Mesodermal cell (in vitro differentiated cells): ENCODE measurements at regions not wholly inside any gene's neighbourhood (a gene's known extent, or its start where the extent isn't known, plus 50 kb on each side); places are given as distances from the start of the nearest gene placed in this dataset.
"Not testable (repeated sequence)": the region's sequence is repeated elsewhere in the genome, so short reads cannot be mapped to it uniquely, and the experiment has no call there.

Experiments
- H3K27ac ChIP-seq: 2 replicates; pipeline ENCODE4 v1.7.0; 2013; ENCODE audit warnings: mild to moderate bottlenecking, low read depth, low read length, moderate library complexity; ENCODE audit not compliant: severe bottlenecking
- H3K36me3 ChIP-seq: 2 replicates; pipeline ENCODE4 v1.7.1; 2013; ENCODE audit warnings: mild to moderate bottlenecking, low read length, moderate library complexity; ENCODE audit not compliant: control insufficient read depth, insufficient read depth
- H3K4me1 ChIP-seq: one replicate; pipeline ENCODE4 v1.7.1; 2013; ENCODE audit warnings: mild to moderate bottlenecking, low read length; ENCODE audit not compliant: insufficient read depth, control insufficient read depth, poor library complexity, severe bottlenecking
- H3K4me3 ChIP-seq: 2 replicates; pipeline ENCODE4 v1.7.0; 2013; ENCODE audit warnings: low read length, control low read depth, mild to moderate bottlenecking; ENCODE audit not compliant: insufficient read depth, poor library complexity, severe bottlenecking; ENCODE audit errors: extremely low read depth
- H3K9me3 ChIP-seq: 2 replicates; pipeline ENCODE4 v1.7.1; 2013; ENCODE audit warnings: mild to moderate bottlenecking, low read length, moderate library complexity; ENCODE audit not compliant: control insufficient read depth
- WGBS, 2 experiments: methylation state at CpG; one replicate each; pipeline ENCODE4 v1.1.5; 2013; ENCODE audit warnings: missing lambda C conversion rate in 2 of 2; ENCODE audit not compliant: insufficient coverage in 2 of 2; 5-methylcytosine and 5-hydroxymethylcytosine counted together

GRCh38 chr1:220448217-220448616 lies 79.7 kb upstream of the MARK1 start:
- Histone ChIP-seq H3K9me3 (peaks cover 3% of the 10 kb centered on the region), H3K4me3 (no peak overlapping the region), H3K4me1 (peaks cover 3% of the 10 kb centered on the region), H3K27ac (no peak overlapping the region), H3K36me3 (no peaks in the 10 kb centered on the region)
- WGBS, 2 experiments = 90 to 93% methylated on average over 4 of the region's 4 CpGs

- H3K4me1 ChIP-seq, H3K9me3 ChIP-seq, H3K27ac ChIP-seq, H3K4me3 ChIP-seq, H3K36me3 ChIP-seq: not testable (repeated sequence)
- 83 to 100% methylated on average over 1 of the region's 3 CpGs for WGBS, 2 experiments
Measured at GRCh38 chr1:220444586-220444985, 83.3 kb upstream of the MARK1 start.

GRCh38 chr1:220441211-220441610 lies 86.7 kb upstream of the MARK1 start:
- Histone ChIP-seq H3K27ac (no peak overlapping the region), H3K4me1 (no peaks in the 10 kb centered on the region), H3K36me3 (no peaks in the 10 kb centered on the region), H3K4me3 (no peak overlapping the region), H3K9me3 (peaks cover 3% of the 10 kb centered on the region)
- 86 to 100% methylated on average over 1 of the region's 3 CpGs for WGBS, 2 experiments

GRCh38 chr1:220438741-220439140 lies 89.2 kb upstream of the MARK1 start:
- Histone ChIP-seq H3K4me1 (no peaks in the 10 kb centered on the region), H3K27ac (no peak overlapping the region), H3K36me3 (no peaks in the 10 kb centered on the region), H3K4me3 (no peak overlapping the region), H3K9me3 (no peaks in the 10 kb centered on the region)
- WGBS, 2 experiments = 93 to 95% methylated on average over 2 of the region's 2 CpGs

- no peaks in the 10 kb centered on the region for H3K36me3 ChIP-seq
- H3K9me3 ChIP-seq = no peaks in the 10 kb centered on the region
- H3K4me3 ChIP-seq = no peak overlapping the region
- H3K27ac ChIP-seq = no peak overlapping the region
- peaks cover 5% of the 10 kb centered on the region for H3K4me1 ChIP-seq
- 100% methylated on average over 1 of the region's 1 CpG for WGBS, 2 experiments
Measured at GRCh38 chr1:220432408-220432807, 95.5 kb upstream of the MARK1 start.

DNA sequence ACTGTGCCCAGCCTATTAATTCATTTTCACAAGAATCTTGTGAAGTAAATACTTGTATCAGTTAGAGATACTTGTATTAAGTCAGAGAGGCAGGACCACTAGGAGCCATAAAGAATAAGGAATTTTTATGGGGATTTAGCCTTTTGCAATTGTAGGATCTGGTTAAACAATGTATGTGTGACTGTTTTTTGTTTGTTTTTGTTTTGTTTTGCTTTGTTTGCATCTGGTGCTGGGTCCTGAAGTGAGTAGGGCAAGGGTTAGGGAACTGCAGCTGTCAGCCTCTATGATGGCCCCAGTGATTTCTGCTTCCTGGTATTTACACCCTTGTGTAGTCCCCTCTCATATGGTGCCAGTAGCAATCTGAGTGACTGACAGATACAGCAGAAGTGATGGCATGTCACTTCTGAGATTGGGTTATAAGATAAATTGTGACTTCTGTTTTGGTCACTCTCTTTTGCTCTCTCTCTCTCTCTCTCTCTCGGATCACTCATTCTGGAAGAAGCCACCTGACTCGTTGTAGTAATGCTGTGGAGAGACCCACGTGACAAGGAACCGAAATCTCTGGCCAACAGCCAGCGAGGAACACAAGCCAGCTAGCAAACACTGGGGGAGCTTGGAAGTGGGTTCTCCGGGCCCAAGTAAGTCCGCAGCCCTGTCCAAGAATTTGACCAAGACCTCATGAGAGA lies 96.2 kb upstream of the MARK1 start:
- H3K4me3 ChIP-seq = no peak overlapping the region
- no peaks in the 10 kb centered on the region for H3K36me3 ChIP-seq
- H3K9me3 ChIP-seq = no peaks in the 10 kb centered on the region
- 98 to 100% methylated on average over 5 of the region's 7 CpGs for WGBS, 2 experiments
- no peak overlapping the region for H3K27ac ChIP-seq
- peaks cover 5% of the 10 kb centered on the region for H3K4me1 ChIP-seq

DNA sequence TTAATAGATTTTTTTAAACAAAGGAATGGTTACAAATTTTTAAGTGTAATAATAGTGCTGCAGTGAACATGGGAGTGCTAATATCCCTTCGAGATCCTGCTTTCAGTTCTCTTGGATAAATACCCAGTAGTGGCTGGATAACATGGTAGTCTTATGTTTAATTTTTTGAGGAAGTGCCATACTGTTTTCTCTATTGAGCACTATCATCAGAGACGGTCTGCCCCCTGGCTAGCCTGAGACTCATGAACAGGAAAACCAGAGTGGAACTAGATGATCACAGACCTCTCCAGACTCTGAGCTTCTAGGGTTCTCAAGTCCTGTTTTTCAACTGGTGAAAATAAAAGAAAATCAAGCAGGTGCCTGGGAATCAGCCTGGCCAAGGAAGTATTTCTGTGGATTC lies 97.3 kb upstream of the MARK1 start:
- H3K36me3 ChIP-seq = no peaks in the 10 kb centered on the region
- no peak overlapping the region for H3K4me3 ChIP-seq
- no peaks in the 10 kb centered on the region for H3K9me3 ChIP-seq
- WGBS, 2 experiments = 43 to 50% methylated on average over 2 of the region's 2 CpGs
- no peak overlapping the region for H3K27ac ChIP-seq
- peaks cover 5% of the 10 kb centered on the region for H3K4me1 ChIP-seq

- Histone ChIP-seq H3K4me1 (peaks cover 5% of the 10 kb centered on the region), H3K9me3 (no peaks in the 10 kb centered on the region), H3K36me3 (no peaks in the 10 kb centered on the region), H3K27ac (no peak overlapping the region), H3K4me3 (no peak overlapping the region)
Measured at GRCh38 chr1:220430059-220430458, 97.9 kb upstream of the MARK1 start.

DNA sequence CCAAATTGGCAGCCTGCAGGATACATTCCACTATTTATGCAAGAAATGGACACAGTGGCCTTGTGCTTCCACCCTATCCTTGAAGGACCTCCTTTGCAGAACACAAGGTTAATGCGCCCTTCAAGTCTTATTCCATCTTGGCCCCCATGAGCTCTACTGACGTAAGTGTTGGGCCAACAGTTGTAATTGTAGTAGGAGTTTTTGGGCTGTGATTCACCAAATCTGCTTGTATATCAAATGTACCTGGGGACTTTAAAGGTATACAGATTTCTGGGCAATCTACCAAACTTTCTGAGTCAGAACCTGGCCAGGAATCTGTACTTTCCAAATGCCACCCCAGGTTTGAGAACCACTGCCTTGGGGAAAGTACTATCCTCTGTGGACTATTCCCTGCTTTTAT lies 100.9 kb upstream of the MARK1 start:
- Histone ChIP-seq H3K27ac (no peak overlapping the region), H3K4me3 (no peak overlapping the region), H3K36me3 (no peaks in the 10 kb centered on the region), H3K4me1 (no peaks in the 10 kb centered on the region), H3K9me3 (no peaks in the 10 kb centered on the region)
- WGBS, 2 experiments = no CpG with 5 or more reads among the region's 2 CpGs

- no peaks in the 10 kb centered on the region for H3K36me3 ChIP-seq
- no peaks in the 10 kb centered on the region for H3K4me1 ChIP-seq
- H3K4me3 ChIP-seq = no peak overlapping the region
- 88 to 92% methylated on average over 1 of the region's 1 CpG for WGBS, 2 experiments
- no peak overlapping the region for H3K27ac ChIP-seq
- no peaks in the 10 kb centered on the region for H3K9me3 ChIP-seq
Measured at GRCh38 chr1:220425852-220426251, 102.1 kb upstream of the MARK1 start.

GRCh38 chr1:220421508-220421907 lies 106.4 kb upstream of the MARK1 start:
- H3K36me3 ChIP-seq = no peaks in the 10 kb centered on the region
- no peaks in the 10 kb centered on the region for H3K4me1 ChIP-seq
- WGBS, 2 experiments = 92 to 100% methylated on average over 1 of the region's 2 CpGs
- no peaks in the 10 kb centered on the region for H3K9me3 ChIP-seq
- H3K4me3 ChIP-seq = no peak overlapping the region
- no peak overlapping the region for H3K27ac ChIP-seq
